Activated CD8-positive, alpha-beta memory T cell treated with anti-CD3 and anti-CD28 coated beads for 36 hours (primary cell): ENCODE measurements at regions not wholly inside any gene's neighbourhood (a gene's known extent, or its start where the extent isn't known, plus 50 kb on each side); places are given as distances from the start of the nearest gene placed in this dataset.
"Not testable (repeated sequence)": the region's sequence is repeated elsewhere in the genome, so short reads cannot be mapped to it uniquely, and the experiment has no call there.

Experiments
- CTCF ChIA-PET: fragments of 350-600 bp; sonication (Branson Sonifier 250); formaldehyde crosslinking; loops from one replicate; lab custom pipeline; 2021; ENCODE audit warnings: antibody characterized with exemption; lab: Charles Lee
- POLR2A ChIA-PET: fragments of 350-600 bp; sonication (Branson Sonifier 250); formaldehyde crosslinking; loops from one replicate; lab custom pipeline; 2021; ENCODE audit warnings: antibody characterized with exemption; lab: Charles Lee

DNA sequence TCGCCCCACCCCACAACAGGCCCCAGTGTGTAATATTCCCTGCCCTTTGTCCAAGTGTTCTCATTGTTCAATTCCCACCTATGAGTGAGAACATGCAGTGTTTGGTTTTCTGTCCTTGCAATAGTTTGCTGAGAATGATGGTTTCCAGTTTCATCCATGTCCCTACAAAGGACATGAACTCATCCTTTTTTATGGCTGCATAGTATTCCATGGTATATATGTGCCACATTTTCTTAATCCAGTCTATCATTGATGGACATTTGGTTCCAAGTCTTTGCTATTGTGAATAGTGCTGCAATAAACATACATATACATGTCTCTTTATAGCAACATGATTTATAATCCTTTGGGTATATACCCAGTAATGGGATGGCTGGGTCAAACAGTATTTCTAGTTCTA, 132.7 kb downstream of the SNX10 start:
- POLR2A ChIA-PET, result not testable (repeated sequence)

DNA sequence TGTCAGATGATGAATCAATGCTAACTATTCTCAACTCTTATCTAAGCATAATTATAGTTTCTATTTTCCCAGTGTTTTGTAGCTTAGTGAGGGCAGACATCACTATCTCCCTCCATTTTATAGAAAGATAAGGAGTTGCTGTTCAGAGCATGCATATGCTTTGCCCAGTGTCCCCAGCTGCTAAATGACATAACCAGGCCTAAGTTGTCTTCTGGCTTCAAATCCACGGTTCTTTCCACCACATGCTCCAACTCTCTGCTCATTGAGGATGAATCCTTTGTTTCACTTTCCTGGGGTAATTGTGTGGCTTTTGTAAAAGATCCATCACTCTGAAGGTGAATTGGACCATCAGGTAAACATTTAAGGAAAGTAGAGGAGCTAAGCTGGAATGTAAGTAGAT, 134.0 kb downstream of the SNX10 start:
- POLR2A ChIA-PET, result no interaction called here
- CTCF ChIA-PET, result no interaction called here

More for the DNA sequence above, 132.7 kb downstream of the SNX10 start:
- CTCF ChIA-PET, result not testable (repeated sequence)

DNA sequence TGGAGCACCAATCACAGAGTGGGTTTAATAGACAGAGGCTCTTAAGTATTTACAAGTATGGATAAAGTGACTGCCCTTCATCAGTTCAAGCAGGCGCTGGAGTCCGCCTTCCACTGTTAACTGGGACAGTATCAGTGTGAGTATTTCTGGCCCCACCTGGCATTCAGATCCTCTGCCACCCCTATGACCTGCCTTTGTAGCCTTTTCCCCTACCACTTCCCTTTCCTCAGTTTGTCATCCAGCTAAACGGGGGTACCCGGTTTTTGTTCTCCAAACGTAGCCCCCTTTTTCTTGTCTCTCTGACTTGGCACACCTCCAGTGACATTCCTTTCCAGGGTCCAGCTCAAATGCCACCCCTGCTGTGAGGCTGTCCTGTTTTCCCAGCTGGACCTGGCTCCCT, 134.4 kb downstream of the SNX10 start:
- ChIA-PET CTCF (no interaction called here), POLR2A (no interaction called here)

- ChIA-PET POLR2A (no interaction called here), CTCF (no interaction called here)
These were observed 136.9 kb downstream of the SNX10 start for GRCh38 chr7:26428571-26428970.

- CTCF ChIA-PET, result no interaction called here
These were observed 137.5 kb downstream of the SNX10 start for GRCh38 chr7:26429168-26429567.

GRCh38 chr7:26434974-26435373, 143.3 kb downstream of the SNX10 start:
- POLR2A ChIA-PET, result no interaction called here
- CTCF ChIA-PET, result no interaction called here

More at GRCh38 chr7:26429168-26429567, 137.5 kb downstream of the SNX10 start:
- POLR2A ChIA-PET, result no interaction called here

GRCh38 chr7:26437003-26437532, 145.4 kb downstream of the SNX10 start:
- POLR2A ChIA-PET, result no interaction called here
- CTCF ChIA-PET, result no interaction called here

- CTCF ChIA-PET, result no interaction called here
- POLR2A ChIA-PET, result no interaction called here
These were observed 146.4 kb downstream of the SNX10 start for GRCh38 chr7:26438078-26438477.

GRCh38 chr7:26439521-26440232, 148.0 kb downstream of the SNX10 start:
- POLR2A ChIA-PET, result no interaction called here
- CTCF ChIA-PET, result no interaction called here

DNA sequence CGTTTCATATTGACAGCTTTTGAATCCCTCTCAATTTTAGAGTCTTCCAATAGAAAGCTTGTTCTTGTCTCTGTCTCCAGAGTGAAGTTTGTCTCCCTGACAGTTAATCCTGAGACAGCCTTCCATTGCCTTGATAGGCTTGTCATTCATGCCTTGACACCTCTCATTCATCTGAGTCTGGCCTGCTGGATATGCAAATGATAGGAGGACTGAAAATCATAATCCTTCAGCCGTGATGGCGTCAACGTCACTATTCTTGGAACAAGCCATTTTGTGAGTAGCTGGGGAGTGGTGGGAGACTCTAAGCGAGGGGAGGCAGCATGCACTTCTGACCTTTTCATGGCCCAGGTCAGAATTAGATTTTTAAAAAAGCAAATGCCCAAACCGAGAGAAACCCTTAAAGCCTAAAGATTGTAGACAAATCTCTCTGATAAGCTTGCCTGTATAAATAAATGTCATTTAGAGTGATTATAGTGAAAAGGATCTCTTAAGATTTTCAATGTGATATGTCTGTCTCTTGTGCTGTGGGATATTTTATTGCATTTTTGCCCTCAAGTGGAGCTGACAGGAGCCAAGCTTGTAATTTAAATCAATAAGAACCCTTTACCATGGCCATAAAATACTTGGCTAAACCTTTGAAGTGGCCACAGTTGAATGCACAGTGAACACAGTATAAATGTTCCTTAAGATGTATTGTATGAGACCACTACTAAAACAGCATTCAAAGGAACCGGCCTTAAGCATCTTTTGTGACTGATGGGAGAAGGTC, 148.8 kb downstream of the SNX10 start:
- ChIA-PET CTCF (no interaction called here), POLR2A (no interaction called here)

DNA sequence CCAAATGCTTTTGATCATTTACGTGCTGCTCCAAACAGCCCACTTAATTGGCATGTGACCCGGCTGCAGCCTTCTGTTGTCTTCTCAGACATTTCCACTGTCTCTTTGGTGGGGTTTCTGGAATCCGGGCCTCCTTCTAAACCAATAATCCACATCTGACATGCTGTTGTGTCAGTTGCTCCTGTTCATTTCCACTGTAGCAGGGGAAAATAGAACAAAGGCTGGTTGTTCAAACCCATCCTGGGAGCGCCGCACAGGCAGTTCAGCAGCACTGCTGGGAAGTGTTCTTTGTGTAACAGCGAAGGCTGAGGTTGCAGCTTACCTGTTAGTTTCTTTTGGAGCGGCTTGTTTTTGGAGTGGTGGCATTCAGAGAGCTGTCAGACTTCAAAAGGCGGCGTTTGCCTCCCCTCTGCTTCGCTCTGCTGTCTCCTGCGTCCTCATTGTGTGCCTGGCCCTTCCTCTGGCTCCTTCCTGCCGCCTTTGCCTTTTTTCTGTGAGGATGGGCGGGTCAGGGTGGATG, 149.4 kb downstream of the SNX10 start:
- ChIA-PET POLR2A (no interaction called here), CTCF (no interaction called here)

DNA sequence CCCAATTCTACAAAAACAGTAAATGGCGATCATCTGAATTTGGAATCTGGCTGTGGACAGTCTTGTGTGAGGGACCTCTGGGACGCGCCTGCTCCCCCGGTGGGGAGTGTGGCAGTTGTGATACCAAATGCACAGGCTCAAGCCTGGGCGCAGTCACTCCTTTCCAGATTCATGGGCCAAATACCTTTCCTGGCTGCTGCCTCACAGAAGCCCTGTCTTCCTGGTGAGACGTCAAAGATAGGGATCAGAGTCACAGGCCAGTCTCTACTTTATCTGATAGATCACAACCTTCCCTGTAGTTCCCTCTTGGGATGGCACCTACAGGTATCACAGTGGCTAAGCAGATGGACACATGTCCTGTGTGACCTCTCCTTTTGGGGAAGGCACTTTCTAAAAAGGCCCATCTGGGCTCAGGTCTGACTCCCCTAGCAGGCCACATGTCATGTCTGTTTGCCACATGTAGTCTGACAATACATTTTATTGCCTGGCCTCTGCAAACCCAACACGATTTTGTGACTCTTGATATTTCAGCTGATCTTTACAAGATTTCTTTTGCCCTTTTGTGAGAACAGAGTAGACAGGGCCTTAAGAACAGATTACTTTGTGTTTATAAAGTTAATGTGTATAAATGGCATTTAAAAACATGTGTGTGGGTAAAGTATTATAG, 150.1 kb downstream of the SNX10 start:
- POLR2A ChIA-PET, result no interaction called here
- CTCF ChIA-PET, result no interaction called here

DNA sequence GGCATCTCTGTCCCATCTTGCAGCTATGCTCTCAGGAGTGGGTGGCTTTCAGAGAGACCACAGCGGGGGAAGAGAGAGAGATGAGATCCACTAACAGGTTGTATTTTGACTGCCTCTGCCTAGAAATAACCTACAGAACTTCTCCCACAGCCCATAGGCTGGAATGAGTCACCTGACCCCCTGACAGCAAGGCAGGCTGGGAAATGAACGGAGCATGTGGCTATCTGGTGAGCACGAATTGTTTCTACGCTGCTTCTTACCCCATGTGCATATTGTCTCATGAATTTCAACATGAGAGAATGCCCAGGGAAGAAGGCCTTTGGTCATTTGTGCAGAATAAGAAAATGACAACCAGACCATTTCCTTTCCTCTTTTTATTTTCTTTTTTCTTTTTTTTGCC, 151.3 kb downstream of the SNX10 start:
- ChIA-PET CTCF (no interaction called here), POLR2A (no interaction called here)

DNA sequence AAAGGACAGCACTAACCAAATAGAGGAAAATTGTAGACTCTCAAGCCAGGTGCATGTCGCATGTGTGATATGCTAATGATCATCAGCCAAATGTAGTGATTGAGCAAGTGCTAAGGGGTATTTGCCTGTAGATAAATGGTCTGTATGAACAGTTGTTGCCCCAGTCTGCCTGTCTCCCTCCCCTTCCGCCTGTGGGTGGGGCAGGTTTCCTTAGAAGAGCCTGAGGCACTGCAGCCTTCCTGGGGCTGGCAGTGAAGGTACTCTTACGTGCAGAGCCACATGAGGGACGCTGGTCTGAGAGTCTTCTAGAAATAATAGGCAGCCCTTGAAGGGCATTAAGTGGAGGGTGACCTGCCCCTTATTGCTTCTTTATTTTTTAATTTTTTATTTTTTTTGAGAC, 152.1 kb downstream of the SNX10 start:
- ChIA-PET CTCF (no interaction called here), POLR2A (no interaction called here)

GRCh38 chr7:26444555-26444954, 152.9 kb downstream of the SNX10 start:
- CTCF ChIA-PET, result no interaction called here
- POLR2A ChIA-PET, result no interaction called here

DNA sequence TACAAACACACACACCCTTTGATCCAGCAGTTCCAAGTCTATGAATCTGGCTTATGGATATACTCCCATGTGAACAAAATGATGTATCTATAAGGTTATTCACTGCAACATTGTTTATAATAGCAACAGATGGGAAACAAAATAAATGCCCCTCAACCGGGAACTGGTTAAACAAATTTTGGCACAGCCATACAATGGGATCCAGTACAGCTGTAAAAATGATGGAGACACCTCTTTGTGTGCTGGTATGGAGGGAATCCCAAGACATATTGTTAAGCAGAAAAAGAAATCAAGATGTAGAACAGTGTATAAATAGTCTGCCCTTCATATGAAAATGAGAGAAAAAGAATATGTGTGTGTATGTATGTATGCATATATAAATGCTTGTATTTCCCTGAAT, 155.5 kb downstream of the SNX10 start:
- CTCF ChIA-PET, result no interaction called here
- POLR2A ChIA-PET, result no interaction called here

DNA sequence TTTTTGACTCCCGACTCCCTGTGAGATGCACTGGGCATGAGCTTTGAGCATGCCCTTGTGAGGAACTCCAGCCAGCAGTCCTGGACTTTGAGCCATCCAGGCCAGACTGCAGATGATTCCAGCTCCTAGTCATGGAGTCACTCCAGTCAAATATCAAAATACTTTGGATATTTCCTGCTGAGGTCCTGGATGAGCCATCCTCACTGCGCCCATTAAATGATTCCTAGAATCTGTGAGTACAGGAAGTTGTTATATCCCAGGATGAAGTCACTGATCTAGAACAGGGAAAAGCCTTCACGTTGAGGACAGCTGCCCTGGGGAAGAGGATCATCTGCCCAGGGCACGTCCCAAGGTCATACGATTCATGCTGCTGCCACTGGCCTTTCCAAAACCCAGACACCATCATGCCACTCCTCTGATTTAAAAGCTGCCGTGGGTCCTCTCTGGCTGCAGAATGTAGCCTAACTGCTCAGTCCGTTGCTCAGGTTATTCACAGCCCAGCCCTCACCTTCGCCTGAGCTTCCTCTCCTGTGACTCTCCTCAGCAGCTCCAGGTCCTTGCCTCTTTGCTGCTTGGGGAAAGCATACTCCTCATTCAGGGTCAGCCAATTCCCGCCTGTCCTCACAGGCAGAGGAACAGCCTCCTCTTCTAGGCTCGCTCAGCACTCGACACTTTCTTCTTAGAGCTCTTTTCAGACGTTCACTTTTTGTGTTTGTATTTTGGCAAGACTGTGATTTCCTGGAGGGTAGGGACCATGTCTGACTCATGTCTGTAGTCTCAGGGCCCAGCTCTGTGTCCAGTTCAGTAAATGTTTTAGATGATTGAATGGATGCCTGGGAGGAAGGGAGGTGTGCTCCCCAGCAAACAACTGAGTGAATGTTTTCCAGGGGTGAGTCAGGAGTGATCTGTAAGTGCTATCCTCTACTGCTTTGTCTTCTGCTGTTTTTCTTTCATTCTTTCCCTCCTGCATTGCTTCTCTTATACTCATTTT, 157.8 kb downstream of the SNX10 start:
- ChIA-PET CTCF (no interaction called here), POLR2A (no interaction called here)

DNA sequence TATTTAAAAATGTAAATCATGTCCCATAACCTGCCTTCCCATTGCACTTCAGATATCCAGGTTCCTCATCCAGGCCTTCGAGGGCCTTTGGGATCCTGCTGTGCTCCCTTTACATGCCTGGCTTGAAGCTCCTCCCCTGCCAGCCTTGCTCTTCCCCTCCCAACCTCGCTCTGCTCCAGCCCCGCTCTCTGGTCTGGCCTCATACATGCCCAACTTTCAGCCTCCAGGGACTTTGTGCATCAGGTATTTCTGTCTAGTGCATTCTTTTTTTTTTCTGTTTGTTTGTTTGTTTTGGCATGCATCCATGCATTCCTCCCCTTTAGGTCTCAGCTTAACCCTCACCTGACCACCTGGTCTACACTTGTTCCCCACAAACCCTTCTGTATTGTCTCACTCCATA, 160.3 kb downstream of the SNX10 start:
- CTCF ChIA-PET, result no interaction called here
- POLR2A ChIA-PET, result no interaction called here

DNA sequence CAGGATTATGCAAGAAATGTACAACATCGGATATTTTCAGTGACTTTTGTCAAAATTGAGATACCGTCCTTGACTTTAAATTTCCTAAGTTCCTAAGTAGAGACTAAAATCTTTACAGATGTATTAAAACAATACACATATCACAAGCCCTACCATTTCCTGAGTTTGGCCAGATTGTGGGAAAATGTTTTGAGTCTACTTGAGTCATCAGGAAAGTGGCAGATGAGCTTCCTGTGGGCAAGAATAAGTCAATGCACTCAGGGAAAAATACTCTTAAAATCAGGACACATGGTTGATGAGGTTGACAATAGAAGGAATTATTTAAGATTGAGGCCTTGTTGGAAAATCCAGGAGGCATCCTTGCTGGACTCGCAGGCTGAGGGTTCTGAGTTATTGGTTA, 162.5 kb downstream of the SNX10 start:
- CTCF ChIA-PET, result no interaction called here

More for the DNA sequence above, 162.5 kb downstream of the SNX10 start:
- POLR2A ChIA-PET, result no interaction called here
